GM19025 (cell line): ENCODE measurements at regions not wholly inside any gene's neighbourhood (a gene's known extent, or its start where the extent isn't known, plus 50 kb on each side); places are given as distances from the start of the nearest gene placed in this dataset.

Source experiments
- ATAC-seq: cut with Tn5 transposase; IDR thresholded peaks from one replicate; pipeline ENCODE4 v1.9.1; 2021; ENCODE audit warnings: mild to moderate bottlenecking, low read depth, moderate library complexity; ENCODE audit not compliant: unreplicated experiment

- ATAC-seq = no peak
Measured at GRCh38 chr15:66900586-66901310, 164.7 kb upstream of the SMAD3 start.

- no peak for ATAC-seq
Measured at GRCh38 chr15:66901336-66902100, 163.9 kb upstream of the SMAD3 start.

- ATAC-seq = no peak
Measured at GRCh38 chr15:66905185-66905584, 160.2 kb upstream of the SMAD3 start.

GRCh38 chr15:66905954-66906353 lies 159.4 kb upstream of the SMAD3 start:
- ATAC-seq = no peak

- ATAC-seq = no peak
Measured at GRCh38 chr15:66906668-66907614, 158.5 kb upstream of the SMAD3 start.

GRCh38 chr15:66907826-66908743 lies 157.3 kb upstream of the SMAD3 start:
- no peak for ATAC-seq

GRCh38 chr15:66908744-66909095 lies 156.7 kb upstream of the SMAD3 start:
- no peak for ATAC-seq

- ATAC-seq = no peak
Measured at GRCh38 chr15:66909381-66909890, 156.0 kb upstream of the SMAD3 start.

- ATAC-seq = no peak
Measured at GRCh38 chr15:66911131-66911700, 154.2 kb upstream of the SMAD3 start.

- ATAC-seq = no peak
Measured at GRCh38 chr15:66912001-66912400, 153.4 kb upstream of the SMAD3 start.

GRCh38 chr15:66912441-66912840 lies 153.0 kb upstream of the SMAD3 start:
- no peak for ATAC-seq

GRCh38 chr15:66917904-66918448 lies 147.4 kb upstream of the SMAD3 start:
- ATAC-seq = no peak

- no peak for ATAC-seq
Measured at GRCh38 chr15:66919421-66919820, 146.0 kb upstream of the SMAD3 start.

GRCh38 chr15:66921319-66921915 lies 144.0 kb upstream of the SMAD3 start:
- ATAC-seq = no peak

- no peak for ATAC-seq
Measured at GRCh38 chr15:66922608-66923007, 142.8 kb upstream of the SMAD3 start.

- ATAC-seq = no peak
Measured at GRCh38 chr15:66923438-66923881, 141.9 kb upstream of the SMAD3 start.

GRCh38 chr15:66924889-66925288 lies 140.5 kb upstream of the SMAD3 start:
- ATAC-seq = no peak

GRCh38 chr15:66925721-66926120 lies 139.7 kb upstream of the SMAD3 start:
- no peak for ATAC-seq
